GM10248 (cell line): ENCODE measurements at regions not wholly inside any gene's neighbourhood (a gene's known extent, or its start where the extent isn't known, plus 50 kb on each side); places are given as distances from the start of the nearest gene placed in this dataset.

ENCODE experiments used
- CTCF ChIA-PET: fragments of 300-600 bp; sonication (Branson Sonifier 250); formaldehyde crosslinking; extraction: SDS; loops from one replicate; lab custom pipeline; 2021; ENCODE audit warnings: antibody characterized with exemption; lab: Yijun Ruan, JAX
- POLR2A ChIA-PET: fragments of 350-650 bp; sonication (Branson Sonifier 250); formaldehyde crosslinking; extraction: SDS; loops from one replicate; lab custom pipeline; 2020; ENCODE audit warnings: antibody characterized with exemption; lab: Yijun Ruan, JAX
- DNase-seq: peaks from one replicate; pipeline ENCODE4 v3.0.0; 2012; ENCODE audit errors: extremely low spot score
- CTCF ChIP-seq: IDR thresholded peaks from 2 replicates; pipeline ENCODE4 v1.5.1; 2012; ENCODE audit warnings: mild to moderate bottlenecking, low read depth; ENCODE audit errors: extremely low read depth, missing control alignments, control extremely low read depth

- ChIA-PET POLR2A (no interaction called here), CTCF (no interaction called here)
- DNase-seq: no peak
- no peak for TF ChIP-seq CTCF
These were observed 575.7 kb downstream of the REEP3 start for GRCh38 chr10:64096941-64097340.

GRCh38 chr10:64097391-64098122 is 576.4 kb downstream of the REEP3 start:
- TF ChIP-seq CTCF: no peak
- DNase-seq: no peak
- CTCF ChIA-PET: no interaction called here
- POLR2A ChIA-PET: interaction anchor here (0.6 kb wide), 1 partner anchor 54 kb away, joined by 6 read pairs; no protein-coding TSS in a partner anchor

- POLR2A ChIA-PET: no interaction called here
- TF ChIP-seq CTCF: no peak
- CTCF ChIA-PET: interaction anchor here (1.0 kb wide), 1 partner anchor 58 kb away, joined by 3 read pairs; no protein-coding TSS in a partner anchor
- no peak for DNase-seq
These were observed 577.8 kb downstream of the REEP3 start for GRCh38 chr10:64098994-64099393.

- TF ChIP-seq CTCF: no peak
- DNase-seq: no peak
- POLR2A ChIA-PET: no interaction called here
- CTCF ChIA-PET: interaction anchor here (1.0 kb wide), 1 partner anchor 10 kb away, joined by 5 read pairs; no protein-coding TSS in a partner anchor
These were observed 580.5 kb downstream of the REEP3 start for GRCh38 chr10:64101606-64102263.

GRCh38 chr10:64102264-64102633 is 581.0 kb downstream of the REEP3 start:
- ChIA-PET POLR2A (no interaction called here), CTCF (interaction anchor here (1.0 to 2.9 kb wide), 2 partner anchors 10 to 12 kb away, joined by 5 to 14 read pairs; no protein-coding TSS in a partner anchor)
- no peak for TF ChIP-seq CTCF
- DNase-seq: no peak

- TF ChIP-seq CTCF: no peak
- CTCF ChIA-PET: interaction anchor here (1.0 to 2.9 kb wide), 3 partner anchors 9 to 62 kb away, joined by 4 to 14 read pairs (median 5); no protein-coding TSS in a partner anchor
- POLR2A ChIA-PET: no interaction called here
- DNase-seq: no peak
These were observed 581.7 kb downstream of the REEP3 start for GRCh38 chr10:64102916-64103315.
